UCSD-AML1 (cell line): ENCODE measurements at regions not wholly inside any gene's neighbourhood (a gene's known extent, or its start where the extent isn't known, plus 50 kb on each side); places are given as distances from the start of the nearest gene placed in this dataset.

Experiments
- DNase-seq: peaks from one replicate; lab custom pipeline; 2025; ENCODE audit not compliant: unreplicated experiment; lab: John Stamatoyannopoulos, UW

- DNase-seq, result no peak
Observed at GRCh38 chr6:147855803-147856482, 347.5 kb downstream of the SAMD5 start.

GRCh38 chr6:147856687-147857086 is 348.2 kb downstream of the SAMD5 start:
- no peak for DNase-seq

GRCh38 chr6:147858421-147858820 is 349.9 kb downstream of the SAMD5 start:
- no peak for DNase-seq

GRCh38 chr6:147859071-147859470 is 350.6 kb downstream of the SAMD5 start:
- DNase-seq, result no peak

GRCh38 chr6:147861696-147862095 is 353.2 kb downstream of the SAMD5 start:
- no peak for DNase-seq

- DNase-seq, result no peak
Observed at GRCh38 chr6:147867433-147868226, 359.1 kb downstream of the SAMD5 start.

- no peak for DNase-seq
Observed at GRCh38 chr6:147868427-147869190, 360.1 kb downstream of the SAMD5 start.

- DNase-seq, result no peak
Observed at GRCh38 chr6:147869201-147869600, 360.7 kb downstream of the SAMD5 start.

- DNase-seq, result no peak
Observed at GRCh38 chr6:147869869-147870268, 361.4 kb downstream of the SAMD5 start.

GRCh38 chr6:147870506-147871110 is 362.1 kb downstream of the SAMD5 start:
- no peak for DNase-seq

- no peak for DNase-seq
Observed at GRCh38 chr6:147872002-147872401, 363.5 kb downstream of the SAMD5 start.

GRCh38 chr6:147873816-147874215 is 365.3 kb downstream of the SAMD5 start:
- no peak for DNase-seq

GRCh38 chr6:147874322-147874721 is 365.8 kb downstream of the SAMD5 start:
- no peak for DNase-seq

- DNase-seq, result no peak
Observed at GRCh38 chr6:147879031-147879580, 370.6 kb downstream of the SAMD5 start.

- no peak for DNase-seq
Observed at GRCh38 chr6:147881432-147881831, 372.9 kb downstream of the SAMD5 start.

GRCh38 chr6:147888374-147888773 is 379.9 kb downstream of the SAMD5 start:
- DNase-seq, result no peak

GRCh38 chr6:147891671-147892070 is 383.2 kb downstream of the SAMD5 start:
- DNase-seq, result no peak

- DNase-seq, result no peak
Observed at GRCh38 chr6:147892476-147892875, 384.0 kb downstream of the SAMD5 start.

GRCh38 chr6:147895272-147895671 is 386.8 kb downstream of the SAMD5 start:
- no peak for DNase-seq

GRCh38 chr6:147900247-147900830 is 391.8 kb downstream of the SAMD5 start:
- no peak for DNase-seq

- no peak for DNase-seq
Observed at GRCh38 chr6:147903321-147903720, 394.8 kb downstream of the SAMD5 start.
